Stimulated activated CD4-positive, alpha-beta T cell treated with anti-CD3 and anti-CD28 coated beads, Interleukin-12 subunit alpha, Interleukin-12 subunit beta, amount 100 ng/mL, for 4 hours (primary cell): ENCODE measurements at regions not wholly inside any gene's neighbourhood (a gene's known extent, or its start where the extent isn't known, plus 50 kb on each side); places are given as distances from the start of the nearest gene placed in this dataset.

ENCODE experiments used
- DNase-seq: peaks from one replicate; pipeline ENCODE4 v3.0.0-alpha.2; 2020

DNA sequence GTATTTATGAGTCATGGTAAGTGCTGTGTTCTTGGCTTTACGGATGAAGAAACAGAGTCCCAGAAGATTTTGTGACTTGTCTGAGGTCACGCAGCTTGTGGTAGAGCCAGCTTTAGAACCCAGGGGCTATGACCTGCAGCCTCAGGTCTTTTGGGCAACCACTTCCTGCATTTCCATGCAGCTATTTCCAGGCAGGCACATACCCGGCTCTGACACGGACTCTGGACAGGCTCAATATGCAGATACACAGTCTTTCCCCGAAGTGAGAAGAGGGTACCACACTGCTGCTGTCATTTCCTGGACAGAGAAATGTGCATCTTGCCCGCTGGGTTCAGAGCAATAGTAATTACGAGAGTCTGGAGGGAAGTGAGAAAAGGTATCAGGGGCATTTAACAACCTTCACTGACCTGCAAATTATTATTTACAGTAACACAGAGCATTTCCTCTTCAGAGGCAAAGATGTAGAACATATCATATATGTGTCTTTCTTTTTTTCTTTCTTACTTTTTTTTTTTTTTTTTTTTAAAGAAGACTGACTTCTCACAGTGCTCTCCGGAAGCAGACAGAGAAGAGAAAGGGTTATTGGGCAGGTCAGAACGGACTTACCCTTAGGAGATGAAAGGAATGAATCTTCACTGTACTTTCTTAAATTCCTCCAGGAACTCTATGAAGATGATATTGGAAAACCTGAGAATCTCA is 185.1 kb downstream of the CLIC5 start:
- DNase-seq, result no peak

DNA sequence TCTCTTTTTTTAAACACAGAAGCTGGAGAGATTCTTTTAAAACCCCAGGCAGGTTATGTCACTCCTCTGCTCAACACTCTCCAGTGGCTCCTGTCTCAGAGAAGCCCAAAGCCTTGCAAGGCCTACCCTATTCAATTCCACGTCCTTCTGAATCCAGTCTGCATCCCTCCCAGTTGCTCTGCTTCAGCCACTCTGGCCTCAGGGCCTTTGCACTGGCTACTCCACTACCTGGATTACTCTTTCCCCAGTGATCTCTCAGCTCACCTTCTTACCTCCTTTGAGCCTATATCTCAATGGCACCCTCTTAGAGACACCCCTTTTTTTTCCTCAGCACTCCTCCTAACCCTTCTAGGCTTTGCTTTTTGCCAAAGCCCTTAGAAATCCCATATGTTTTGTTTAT is 185.8 kb downstream of the CLIC5 start:
- DNase-seq, result no peak

- DNase-seq, result no peak
Measured at GRCh38 chr6:45827952-45828530, 187.6 kb downstream of the CLIC5 start.

- no peak for DNase-seq
Measured at GRCh38 chr6:45822873-45823272, 192.8 kb downstream of the CLIC5 start.

DNA sequence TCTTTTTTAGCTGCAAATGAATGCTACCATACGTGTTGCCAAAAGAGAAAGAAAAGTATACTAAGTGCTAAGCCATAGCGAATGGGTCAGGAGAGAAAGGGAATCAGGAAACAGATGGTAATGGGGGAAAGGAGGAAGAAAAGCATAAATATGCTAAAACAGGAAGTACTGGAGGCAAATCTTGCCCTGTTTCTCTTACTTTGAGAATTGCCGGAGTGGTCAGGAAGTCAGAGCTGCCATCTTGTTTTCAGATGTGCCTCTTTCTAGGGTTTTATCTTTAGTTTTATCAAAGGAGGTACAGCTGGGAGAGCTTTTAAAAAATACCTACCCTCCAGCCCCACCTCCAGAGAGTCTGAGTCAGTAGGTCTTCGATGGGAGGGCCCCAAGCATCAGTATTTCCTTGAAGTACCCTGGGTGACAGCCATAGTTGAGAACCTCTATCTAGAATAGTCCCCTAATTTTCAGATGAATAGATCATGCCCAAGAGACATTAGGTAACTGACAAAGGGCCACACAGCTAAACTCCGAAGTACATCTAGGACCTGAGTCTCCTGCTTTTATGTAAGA is 193.3 kb downstream of the CLIC5 start:
- DNase-seq, result no peak

GRCh38 chr6:45818655-45819054 is 197.0 kb downstream of the CLIC5 start:
- no peak for DNase-seq

DNA sequence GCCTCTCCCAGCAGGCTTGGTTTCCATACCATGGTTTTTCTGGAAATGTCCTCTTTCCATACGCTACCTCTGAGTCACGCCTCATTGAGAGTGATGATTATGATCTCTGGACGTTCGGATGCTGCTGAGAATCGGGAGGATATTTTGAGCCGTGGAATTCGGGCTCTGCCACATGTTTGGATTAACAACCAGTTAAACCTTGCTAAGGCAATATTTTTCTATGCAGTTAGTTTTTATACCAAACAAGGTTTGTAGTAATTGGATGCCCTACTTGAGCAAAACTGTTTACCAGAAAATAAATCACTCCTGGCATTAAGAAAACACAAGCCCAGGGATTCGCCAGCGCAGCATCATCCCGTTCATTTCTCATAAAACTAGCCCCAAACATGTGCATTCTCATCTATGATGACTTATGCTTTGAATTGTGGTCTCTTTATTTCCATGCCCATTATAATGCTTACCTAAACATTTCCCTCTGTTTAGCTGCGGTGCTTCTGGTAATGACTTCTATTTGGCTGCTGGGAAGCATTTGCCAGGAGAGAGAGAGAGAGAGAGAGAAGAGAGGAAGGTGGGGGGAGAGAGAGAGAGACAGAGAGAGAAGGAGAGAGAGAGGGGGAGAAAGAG is 198.9 kb downstream of the CLIC5 start:
- no peak for DNase-seq

- no peak for DNase-seq
Measured at GRCh38 chr6:45815466-45816125, 200.1 kb downstream of the CLIC5 start.

DNA sequence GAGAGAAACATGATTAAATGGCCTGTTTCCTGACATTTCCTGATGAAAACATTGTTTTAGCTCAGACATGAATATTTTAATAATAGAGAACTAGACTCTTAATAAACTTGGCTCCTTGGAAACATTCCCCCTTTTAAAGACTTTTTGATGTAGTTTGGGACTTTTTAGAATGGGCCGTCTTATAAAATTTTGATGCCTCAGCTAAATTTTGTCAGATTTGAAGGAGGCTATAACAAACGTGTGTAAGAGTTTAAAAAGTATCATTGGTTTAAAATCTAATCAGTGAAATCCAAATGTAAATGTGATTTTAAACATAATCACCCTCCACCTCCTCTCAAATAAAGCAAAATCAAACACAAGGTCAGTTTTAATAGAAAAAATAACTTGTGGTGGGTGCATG is 200.9 kb downstream of the CLIC5 start:
- DNase-seq, result no peak

DNA sequence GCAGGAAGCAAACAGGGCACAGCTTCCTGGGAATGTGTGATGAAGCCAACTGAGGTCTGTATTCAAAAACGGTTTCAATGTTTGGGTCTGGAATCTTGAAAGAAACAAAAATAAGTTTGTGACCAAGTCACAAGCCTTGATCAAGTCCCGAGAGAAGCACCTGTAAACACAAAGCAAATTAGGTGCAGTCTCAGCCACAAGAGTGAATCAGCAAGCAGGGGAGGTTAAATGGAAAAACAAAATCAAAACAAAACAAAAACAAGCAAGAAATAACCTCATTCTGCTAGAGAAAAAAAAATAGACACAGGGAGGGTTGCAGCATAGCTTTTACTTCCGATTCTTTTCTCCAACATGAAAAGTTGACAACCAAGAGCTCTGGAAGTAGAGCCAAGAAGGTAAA is 201.7 kb downstream of the CLIC5 start:
- no peak for DNase-seq

DNA sequence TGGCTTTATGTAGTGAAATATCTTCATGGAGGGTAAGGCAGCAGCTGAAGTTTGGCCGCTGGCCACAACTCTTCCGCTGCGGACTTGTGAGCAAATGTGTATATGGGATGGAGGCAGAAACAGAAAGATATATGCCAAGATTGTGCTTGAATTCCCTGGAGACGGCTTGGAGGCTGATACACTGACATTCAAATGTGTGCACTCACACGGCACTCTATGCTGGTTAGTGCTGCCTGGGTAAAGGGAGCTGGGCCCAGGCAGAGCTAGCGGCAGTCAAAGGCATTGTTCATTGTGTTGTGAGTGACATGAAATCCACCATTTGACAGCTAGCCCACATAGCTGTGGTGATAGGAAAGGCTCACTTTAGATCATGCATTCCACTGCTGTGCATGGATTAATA is 202.7 kb downstream of the CLIC5 start:
- DNase-seq, result no peak

- DNase-seq, result no peak
Measured at GRCh38 chr6:45808917-45809316, 206.7 kb downstream of the CLIC5 start.

- no peak for DNase-seq
Measured at GRCh38 chr6:45808042-45808645, 207.5 kb downstream of the CLIC5 start.

GRCh38 chr6:45807311-45808041 is 208.2 kb downstream of the CLIC5 start:
- no peak for DNase-seq

- no peak for DNase-seq
Measured at GRCh38 chr6:45806172-45806571, 209.5 kb downstream of the CLIC5 start.

GRCh38 chr6:45803071-45803470 is 212.6 kb downstream of the CLIC5 start:
- DNase-seq, result no peak

- DNase-seq, result peak; percentile 2
Measured at GRCh38 chr6:45801471-45802289, 214.0 kb downstream of the CLIC5 start.

GRCh38 chr6:45800911-45801310 is 214.7 kb downstream of the CLIC5 start:
- no peak for DNase-seq

DNA sequence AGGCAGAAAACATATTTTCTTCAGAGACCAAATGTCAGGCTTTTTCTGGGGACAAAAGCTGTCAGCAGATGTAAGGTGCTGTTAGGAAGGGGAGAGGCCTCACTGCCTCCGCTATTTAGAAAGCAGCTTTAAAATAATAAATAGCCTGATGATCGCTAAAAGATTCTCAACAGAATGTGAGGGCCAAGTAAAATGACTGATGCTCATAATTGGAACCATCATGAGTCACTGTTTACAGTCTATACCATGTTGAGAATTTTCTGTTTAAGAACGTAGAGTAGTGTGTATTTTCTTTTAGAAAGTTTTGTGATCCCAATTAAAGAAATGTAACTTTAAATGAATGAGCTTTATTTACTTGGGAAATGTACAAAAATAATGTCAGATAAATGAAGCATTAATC is 220.0 kb downstream of the CLIC5 start:
- no peak for DNase-seq

- DNase-seq, result no peak
Measured at GRCh38 chr6:45794465-45794864, 221.2 kb downstream of the CLIC5 start.
